ENCODE measurements at regions not wholly inside any gene's neighbourhood (a gene's known extent, or its start where the extent isn't known, plus 50 kb on each side); places are given as distances from the start of the nearest gene placed in this dataset.
"Not testable (repeated sequence)": the region's sequence is repeated elsewhere in the genome, so short reads cannot be mapped to it uniquely, and the experiment has no call there.

DNA sequence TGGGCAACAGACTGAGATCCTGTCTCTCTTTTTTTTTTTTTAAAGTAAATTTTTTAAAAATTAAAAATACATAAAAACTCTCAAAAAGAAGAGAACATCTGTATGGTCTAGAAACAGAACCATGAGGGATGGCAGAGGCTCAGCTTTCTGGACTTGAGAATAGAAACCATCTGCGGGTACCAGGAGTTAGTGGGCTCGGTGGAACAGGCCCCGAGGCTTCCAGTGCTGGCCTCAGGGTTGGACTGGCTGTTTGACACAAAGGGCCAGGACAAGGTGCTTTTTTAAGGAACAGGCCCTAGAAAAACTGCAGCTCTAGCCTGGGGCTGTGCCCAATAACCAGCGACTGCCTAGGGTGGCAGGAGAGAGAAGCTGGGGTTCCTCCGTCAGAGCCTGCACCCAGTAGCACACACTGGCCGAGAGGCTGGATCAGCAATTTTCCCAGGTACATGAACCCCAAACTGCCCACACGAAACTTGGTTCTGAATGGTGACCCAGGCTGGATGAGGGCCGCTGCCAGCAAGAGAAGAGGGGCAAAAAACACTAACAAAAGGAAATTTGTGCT, 131.0 kb upstream of the OLIG3 start:
- H3K4me3 ChIP-seq (ENCODE audit: low read depth, poor library complexity, severe bottlenecking), result no peak overlapping the region
- DNase-seq (ENCODE audit: low spot score in 2 of 2), result no peak
- intact Hi-C loops (cut with DNase I; ENCODE audit: low total_unique reads), result no loop called here
- 89% methylated on average over 8 of the region's 8 CpGs for WGBS, 2 donors
- no peak for TF ChIP-seq POLR2A (IDR thresholded peaks at IDR 0.05)
- TF ChIP-seq, protein P1, sequence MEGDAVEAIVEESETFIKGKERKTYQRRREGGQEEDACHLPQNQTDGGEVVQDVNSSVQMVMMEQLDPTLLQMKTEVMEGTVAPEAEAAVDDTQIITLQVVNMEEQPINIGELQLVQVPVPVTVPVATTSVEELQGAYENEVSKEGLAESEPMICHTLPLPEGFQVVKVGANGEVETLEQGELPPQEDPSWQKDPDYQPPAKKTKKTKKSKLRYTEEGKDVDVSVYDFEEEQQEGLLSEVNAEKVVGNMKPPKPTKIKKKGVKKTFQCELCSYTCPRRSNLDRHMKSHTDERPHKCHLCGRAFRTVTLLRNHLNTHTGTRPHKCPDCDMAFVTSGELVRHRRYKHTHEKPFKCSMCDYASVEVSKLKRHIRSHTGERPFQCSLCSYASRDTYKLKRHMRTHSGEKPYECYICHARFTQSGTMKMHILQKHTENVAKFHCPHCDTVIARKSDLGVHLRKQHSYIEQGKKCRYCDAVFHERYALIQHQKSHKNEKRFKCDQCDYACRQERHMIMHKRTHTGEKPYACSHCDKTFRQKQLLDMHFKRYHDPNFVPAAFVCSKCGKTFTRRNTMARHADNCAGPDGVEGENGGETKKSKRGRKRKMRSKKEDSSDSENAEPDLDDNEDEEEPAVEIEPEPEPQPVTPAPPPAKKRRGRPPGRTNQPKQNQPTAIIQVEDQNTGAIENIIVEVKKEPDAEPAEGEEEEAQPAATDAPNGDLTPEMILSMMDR (IDR thresholded peaks at IDR 0.05), result no peak

DNA sequence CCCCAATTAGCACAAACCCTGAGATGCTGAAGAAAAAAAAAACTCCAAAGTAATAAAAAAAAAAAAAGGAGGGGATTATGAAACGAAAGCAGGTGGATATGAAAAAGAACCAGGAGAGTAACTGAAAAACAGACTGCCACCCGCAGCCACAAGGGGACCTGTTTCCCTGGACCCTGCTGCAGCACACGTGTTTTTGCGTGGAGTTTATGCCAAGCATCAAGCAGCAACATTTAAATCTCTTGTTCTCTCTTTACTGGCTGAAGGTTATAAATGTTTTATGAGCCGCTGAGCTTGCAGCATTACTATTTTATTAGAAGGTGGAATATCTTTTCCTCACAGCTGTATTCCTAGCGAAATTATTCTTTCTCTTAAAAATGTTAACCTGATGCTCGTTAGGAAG, 131.6 kb upstream of the OLIG3 start:
- no peak for TF ChIP-seq POLR2A (IDR thresholded peaks at IDR 0.05)
- TF ChIP-seq, protein P1 (IDR thresholded peaks at IDR 0.05), result no peak
- DNase-seq (ENCODE audit: low spot score in 2 of 2), result no peak
- intact Hi-C loops (cut with DNase I; ENCODE audit: low total_unique reads), result no loop called here
- H3K4me3 ChIP-seq (ENCODE audit: low read depth, poor library complexity, severe bottlenecking), result no peak overlapping the region
- 58% methylated on average over 7 of the region's 7 CpGs for WGBS, 2 donors

DNA sequence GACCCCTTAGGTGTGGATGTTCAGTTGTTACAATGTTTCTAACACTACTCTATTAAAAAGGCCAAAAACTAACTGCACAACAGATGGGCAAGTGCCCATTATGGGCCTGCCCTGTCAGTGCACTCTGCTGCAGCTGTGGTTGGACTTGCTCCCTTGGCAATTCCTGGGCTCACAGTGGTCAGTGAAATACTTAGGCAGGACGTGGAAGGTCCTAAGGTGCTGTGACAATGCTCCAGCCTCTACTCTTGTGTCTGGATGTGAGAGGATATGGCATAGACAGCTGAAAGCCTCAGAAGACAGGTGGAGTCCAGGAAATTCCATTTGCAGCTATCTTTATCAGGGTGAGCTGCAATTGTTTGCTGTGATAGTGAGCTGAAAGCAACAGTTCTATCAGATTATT, 136.5 kb upstream of the OLIG3 start:
- TF ChIP-seq, protein P1 (IDR thresholded peaks at IDR 0.05), result no peak
- no peak for TF ChIP-seq POLR2A (IDR thresholded peaks at IDR 0.05)
- 50 to 73% methylated on average over 1 of the region's 1 CpG for WGBS, 2 donors
- DNase-seq (ENCODE audit: low spot score in 2 of 2), result no peak
- no peak overlapping the region for H3K4me3 ChIP-seq (ENCODE audit: low read depth, poor library complexity, severe bottlenecking)
- intact Hi-C loops (cut with DNase I; ENCODE audit: low total_unique reads), result no loop called here

DNA sequence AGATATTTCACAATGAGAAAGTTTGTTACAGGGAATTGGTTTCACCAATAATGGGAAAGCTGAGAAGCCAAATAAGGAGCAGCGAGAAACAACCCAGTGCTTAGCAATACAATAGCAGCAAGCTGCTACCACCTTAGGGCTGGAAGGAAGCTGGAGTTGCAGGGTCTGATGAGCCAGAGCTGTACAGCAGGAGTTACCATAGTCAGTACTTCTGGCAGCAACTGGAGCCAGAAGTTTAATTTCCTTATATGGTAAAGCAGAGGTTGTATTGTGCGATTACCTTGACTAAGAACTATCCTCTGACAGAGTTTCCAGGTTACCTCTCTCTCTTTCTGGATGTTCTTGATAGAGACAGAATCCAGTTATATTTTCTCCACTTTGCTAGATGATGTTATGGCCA, 137.1 kb upstream of the OLIG3 start:
- no peak overlapping the region for H3K4me3 ChIP-seq (ENCODE audit: low read depth, poor library complexity, severe bottlenecking)
- WGBS, 2 donors, result 77 to 83% methylated on average over 2 of the region's 2 CpGs
- no peak for DNase-seq (ENCODE audit: low spot score in 2 of 2)
- no peak for TF ChIP-seq POLR2A (IDR thresholded peaks at IDR 0.05)
- TF ChIP-seq, protein P1 (IDR thresholded peaks at IDR 0.05), result no peak
- intact Hi-C loops (cut with DNase I; ENCODE audit: low total_unique reads), result no loop called here

DNA sequence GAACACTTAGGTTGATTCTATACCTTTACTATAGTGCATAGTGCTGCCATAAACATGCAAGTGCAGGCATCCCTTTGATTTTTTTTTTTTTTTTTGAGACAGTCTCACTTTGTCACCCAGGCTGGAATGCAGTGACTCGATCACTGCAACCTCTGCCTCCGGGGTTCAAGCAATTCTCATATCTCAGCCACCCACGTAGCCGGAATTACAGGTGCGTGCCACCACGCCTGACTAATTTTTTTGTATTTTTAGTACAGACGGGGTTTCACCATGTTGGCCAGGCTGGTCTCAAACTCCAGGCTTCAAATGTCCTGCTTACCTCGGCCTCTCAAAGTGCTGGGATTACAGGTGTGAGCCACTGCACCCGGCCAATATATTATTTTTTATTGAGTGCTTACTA, 140.0 kb upstream of the OLIG3 start:
- 84 to 91% methylated on average over 9 of the region's 9 CpGs for WGBS, 2 donors
- DNase-seq (ENCODE audit: low spot score in 2 of 2); intact Hi-C loops (cut with DNase I; ENCODE audit: low total_unique reads); H3K4me3 ChIP-seq (ENCODE audit: low read depth, poor library complexity, severe bottlenecking): not testable (repeated sequence)

DNA sequence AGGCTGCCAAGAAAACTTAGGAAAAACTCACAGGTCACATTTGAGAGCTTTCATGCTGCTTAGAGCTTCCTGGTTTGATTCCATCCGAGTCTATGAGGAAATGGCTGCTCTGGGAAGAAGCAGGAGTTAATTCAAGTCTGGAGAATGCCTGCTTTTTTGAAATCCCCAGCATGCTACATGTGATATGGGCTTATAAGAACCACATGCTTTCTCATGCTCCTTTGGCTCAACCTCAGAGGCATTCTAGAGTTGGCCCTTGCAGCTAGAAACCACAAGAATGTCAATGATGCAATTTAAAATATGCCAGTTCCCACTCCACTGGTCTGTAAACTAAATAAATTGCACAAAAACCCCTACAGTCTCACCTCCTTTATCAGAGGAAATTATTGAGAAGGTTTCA, 142.9 kb upstream of the OLIG3 start:
- TF ChIP-seq, protein P1 (IDR thresholded peaks at IDR 0.05), result no peak
- no peak for TF ChIP-seq POLR2A (IDR thresholded peaks at IDR 0.05)
- DNase-seq (ENCODE audit: low spot score in 2 of 2), result peak in 1 of 2 donors; percentile 73
- H3K4me3 ChIP-seq (ENCODE audit: low read depth, poor library complexity, severe bottlenecking), result no peak overlapping the region
- intact Hi-C loops (cut with DNase I; ENCODE audit: low total_unique reads), result no loop called here
- 24 to 38% methylated on average over 1 of the region's 1 CpG for WGBS, 2 donors

Data from lower leg skin (tissue), 4 donors.